GM12872 (cell line): ENCODE measurements at regions not wholly inside any gene's neighbourhood (a gene's known extent, or its start where the extent isn't known, plus 50 kb on each side); places are given as distances from the start of the nearest gene placed in this dataset.
A peak's percentile ranks its signal among the peaks of the same experiment; 100 is the strongest.

Experiments
- TF ChIP-seq, protein P1 (sequence below): IDR thresholded peaks from 3 replicates; pipeline ENCODE4 v1.5.1; 2011; ENCODE audit warnings: low read depth, mild to moderate bottlenecking, low read length, moderate library complexity; ENCODE audit not compliant: insufficient read depth

DNA sequence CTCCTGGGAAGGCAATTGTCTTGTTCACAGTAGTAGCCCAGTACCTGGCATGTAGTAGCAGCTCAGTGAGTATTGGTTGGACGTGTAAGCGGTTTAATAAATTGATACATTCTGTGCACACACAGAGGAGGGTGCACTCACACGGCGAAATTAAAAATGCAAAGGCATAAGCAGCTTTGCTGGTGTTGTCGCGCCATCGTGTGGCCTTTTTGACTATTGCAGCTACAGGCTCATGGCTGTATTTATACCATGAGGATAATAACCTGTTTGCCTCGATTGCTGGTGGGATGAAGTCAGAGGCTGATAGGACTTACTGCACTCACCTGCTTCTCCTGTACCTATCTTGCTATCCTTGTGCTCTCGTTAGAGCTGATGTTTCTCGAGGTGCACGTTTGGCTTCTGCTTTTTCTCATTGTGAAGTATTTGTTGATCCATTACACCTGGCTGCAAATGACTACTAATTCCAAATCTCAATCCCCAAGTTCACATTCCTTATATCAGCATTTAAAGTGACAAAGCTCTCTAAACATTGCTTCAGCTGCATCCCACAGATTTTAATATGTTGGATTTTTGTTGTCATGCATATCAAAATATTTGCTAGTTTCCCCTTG, 61.5 kb downstream of the TBXT start:
- TF ChIP-seq, protein P1, sequence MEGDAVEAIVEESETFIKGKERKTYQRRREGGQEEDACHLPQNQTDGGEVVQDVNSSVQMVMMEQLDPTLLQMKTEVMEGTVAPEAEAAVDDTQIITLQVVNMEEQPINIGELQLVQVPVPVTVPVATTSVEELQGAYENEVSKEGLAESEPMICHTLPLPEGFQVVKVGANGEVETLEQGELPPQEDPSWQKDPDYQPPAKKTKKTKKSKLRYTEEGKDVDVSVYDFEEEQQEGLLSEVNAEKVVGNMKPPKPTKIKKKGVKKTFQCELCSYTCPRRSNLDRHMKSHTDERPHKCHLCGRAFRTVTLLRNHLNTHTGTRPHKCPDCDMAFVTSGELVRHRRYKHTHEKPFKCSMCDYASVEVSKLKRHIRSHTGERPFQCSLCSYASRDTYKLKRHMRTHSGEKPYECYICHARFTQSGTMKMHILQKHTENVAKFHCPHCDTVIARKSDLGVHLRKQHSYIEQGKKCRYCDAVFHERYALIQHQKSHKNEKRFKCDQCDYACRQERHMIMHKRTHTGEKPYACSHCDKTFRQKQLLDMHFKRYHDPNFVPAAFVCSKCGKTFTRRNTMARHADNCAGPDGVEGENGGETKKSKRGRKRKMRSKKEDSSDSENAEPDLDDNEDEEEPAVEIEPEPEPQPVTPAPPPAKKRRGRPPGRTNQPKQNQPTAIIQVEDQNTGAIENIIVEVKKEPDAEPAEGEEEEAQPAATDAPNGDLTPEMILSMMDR, result peak; percentile 88

DNA sequence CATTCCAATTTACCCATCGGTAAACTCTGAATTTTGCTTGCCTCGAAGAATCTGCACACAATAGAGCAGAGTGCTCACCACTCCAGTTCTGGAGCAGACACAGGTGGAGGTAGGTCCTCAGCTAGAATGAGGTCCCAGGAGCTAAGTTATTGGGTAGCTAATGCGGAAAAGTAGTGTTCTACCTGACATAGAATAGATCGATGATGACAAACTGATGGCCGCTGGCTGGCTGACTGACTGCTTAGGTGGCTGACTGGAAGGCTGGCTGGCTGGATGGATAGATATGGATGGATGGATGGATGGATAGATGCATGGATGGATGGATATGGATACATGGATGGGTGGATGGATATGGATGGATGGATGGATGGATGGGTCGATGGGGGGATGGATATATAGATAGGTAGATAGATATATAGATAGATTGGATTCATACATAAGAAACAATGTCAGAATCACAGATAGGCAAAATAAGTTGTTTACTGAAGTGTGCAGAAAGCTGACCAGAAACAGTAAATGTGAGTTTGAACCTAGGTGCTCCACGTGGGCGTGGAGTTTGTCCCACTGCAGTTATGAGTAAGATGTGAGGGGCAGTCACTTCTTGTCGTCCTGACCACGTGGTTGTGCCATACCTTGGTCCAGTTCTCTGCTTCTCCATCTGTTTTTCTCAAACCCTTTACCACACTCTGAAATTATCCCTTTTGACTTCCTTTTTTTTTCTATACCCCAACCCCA, 62.1 kb downstream of the TBXT start:
- TF ChIP-seq, protein P1, result no peak

DNA sequence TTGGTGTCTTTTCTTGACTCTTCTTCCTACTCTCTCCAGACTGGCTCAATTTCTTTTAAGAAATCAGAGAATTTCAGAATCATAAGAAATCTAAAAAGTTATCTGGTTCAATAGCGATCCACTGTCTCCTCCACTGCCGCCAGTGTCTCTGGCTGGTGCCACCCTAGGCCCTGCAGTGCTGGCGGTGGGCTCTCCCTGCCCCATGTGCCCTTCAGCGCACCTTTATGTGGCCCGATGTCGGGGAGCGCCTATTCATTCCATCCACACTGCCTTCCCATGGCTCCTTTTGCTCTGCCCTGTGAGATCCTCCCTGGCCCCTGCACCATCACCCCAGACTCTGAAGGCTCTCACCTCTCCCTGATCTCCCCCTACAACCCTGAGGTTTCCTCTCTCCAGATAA, 62.8 kb downstream of the TBXT start:
- TF ChIP-seq, protein P1, result no peak

DNA sequence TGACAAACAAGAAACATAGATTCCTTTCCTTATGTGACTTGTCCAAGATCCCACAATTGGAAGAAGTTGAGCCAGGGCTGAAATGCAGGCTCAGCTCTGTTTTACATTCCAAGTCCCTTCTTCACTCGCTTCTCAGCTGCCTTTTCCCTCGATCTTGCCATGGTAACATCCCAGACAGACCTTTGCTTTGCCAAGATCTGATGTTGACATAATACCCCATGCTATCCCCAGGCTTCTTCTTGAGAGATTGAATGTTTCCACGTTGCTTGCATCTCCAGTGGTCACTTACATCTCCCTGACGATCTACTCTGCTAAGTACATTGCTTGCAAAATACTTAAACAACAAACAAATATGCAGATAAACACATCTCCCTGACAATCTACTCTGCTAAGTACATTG, 63.5 kb downstream of the TBXT start:
- TF ChIP-seq, protein P1, result no peak

DNA sequence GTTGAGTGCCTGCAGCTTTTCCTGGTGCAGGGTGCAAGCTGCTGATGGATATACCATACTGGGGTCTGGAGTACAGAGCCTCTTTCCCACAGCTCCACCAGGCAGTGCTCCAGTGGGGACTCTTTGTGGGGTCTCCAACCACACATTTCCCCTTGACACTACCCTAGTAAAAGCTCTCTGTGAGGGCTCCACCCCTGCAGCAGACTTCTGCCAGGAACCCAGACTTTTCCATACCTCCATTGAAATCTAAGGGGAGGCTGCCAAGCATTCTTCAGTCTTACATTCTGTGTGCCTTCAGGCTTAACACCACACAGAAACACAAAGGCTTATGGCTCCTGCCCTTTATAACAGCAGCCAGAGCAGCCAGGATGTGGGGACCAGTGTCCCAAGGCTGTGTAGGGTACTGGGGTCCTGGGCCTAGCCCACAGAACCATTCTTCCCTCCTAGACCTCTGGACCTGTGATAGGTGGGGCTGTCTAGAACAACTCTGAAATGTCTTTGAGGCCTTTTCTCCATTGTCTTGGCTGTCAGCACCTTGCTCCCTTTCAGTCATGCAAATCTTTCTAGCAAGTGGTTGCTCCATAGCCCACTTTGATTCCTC, 65.7 kb downstream of the TBXT start:
- TF ChIP-seq, protein P1, result no peak

DNA sequence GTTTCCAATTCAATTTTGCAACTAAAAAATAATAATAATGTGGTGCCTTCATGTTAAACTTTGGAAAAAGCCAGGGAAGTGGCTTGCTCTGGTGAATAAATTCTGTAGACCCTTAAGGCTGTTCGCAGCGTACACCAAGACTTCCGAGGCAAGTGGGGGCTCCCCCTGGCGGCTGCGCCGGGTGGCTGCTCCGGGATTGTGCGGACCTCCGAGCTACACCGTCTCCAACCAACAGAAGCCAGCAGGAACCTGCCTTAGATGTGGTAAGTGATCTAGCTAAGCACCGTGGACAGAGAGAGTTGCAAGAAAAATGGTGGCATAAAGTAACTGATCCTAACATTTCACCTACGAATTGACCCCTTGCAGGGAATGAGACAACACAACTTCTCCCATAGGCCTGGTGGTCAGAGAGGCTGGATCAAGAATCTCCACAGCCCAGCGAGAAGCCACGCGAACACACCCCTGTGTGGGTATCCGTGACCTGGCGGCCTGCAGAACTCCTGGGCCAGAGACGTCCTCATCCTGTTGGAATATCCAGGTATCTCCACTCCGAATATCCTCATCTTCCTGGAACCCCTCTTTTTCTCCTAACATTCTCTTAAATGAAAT, 69.6 kb downstream of the TBXT start:
- TF ChIP-seq, protein P1, result peak; percentile 86

DNA sequence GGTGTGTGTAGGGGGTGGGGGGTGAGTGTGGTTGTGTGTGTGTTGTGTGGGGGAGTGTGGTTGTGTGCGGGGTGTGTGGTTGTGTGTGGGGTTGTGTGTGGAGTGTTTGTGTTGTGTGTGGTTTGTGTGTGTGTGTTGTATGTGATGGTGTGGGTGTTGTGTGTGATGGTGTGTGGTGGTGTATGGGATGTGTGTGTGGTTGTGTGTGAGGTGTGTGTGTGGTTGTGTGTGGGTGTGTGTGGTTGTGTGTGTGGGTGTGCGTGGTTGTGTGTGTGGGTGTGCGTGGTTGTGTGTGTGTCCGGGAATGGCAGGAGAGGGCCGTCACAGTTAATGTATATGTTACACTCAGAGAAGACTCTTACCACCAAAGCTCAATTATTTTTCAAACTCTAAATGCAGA, 79.8 kb downstream of the TBXT start:
- TF ChIP-seq, protein P1, result no peak
